Stimulated activated naive CD8-positive, alpha-beta T cell treated with anti-CD3 and anti-CD28 coated beads, Interleukin-15, Interleukin-2, amounts not matched to agents 100 ng/mL and 50 ng/mL, for 24 hours (primary cell): ENCODE measurements at regions not wholly inside any gene's neighbourhood (a gene's known extent, or its start where the extent isn't known, plus 50 kb on each side); places are given as distances from the start of the nearest gene placed in this dataset.

Experiments used
- H3K27ac Mint-ChIP-seq: one replicate; pipeline ENCODE4 v1.8.0; 2021; ENCODE audit warnings: mild to moderate bottlenecking, mixed read lengths
- H3K27me3 Mint-ChIP-seq: one replicate; pipeline ENCODE4 v1.8.0; 2021; ENCODE audit warnings: mixed read lengths
- H3K36me3 Mint-ChIP-seq: one replicate; pipeline ENCODE4 v1.8.0; 2021; ENCODE audit warnings: low read depth, mixed read lengths
- H3K4me1 Mint-ChIP-seq: one replicate; pipeline ENCODE4 v1.8.0; 2021; ENCODE audit warnings: low read depth, mixed read lengths
- H3K4me3 Mint-ChIP-seq: one replicate; pipeline ENCODE4 v1.8.0; 2021; ENCODE audit warnings: mild to moderate bottlenecking, mixed read lengths
- H3K9me3 Mint-ChIP-seq: one replicate; pipeline ENCODE4 v1.8.0; 2021; ENCODE audit warnings: mixed read lengths

DNA sequence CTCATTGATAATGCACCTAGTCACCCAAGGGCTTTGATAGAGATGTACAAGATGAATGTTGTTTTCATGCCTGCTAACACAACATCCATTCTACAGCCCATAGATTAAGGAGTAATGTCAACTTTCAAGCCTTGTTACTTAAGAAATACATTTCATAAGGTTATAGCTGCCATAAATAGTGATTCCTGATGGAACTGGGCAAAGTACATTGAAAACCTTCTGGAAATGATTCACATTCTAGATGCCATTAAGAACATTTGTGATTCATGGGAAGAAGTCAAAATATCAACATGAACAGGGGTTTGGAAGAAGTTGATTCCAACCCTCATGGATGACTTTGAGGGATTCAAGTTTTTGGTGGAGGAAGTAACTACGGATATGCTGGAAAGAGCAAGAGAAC is 135.2 kb downstream of the TLE3 start:
- Mint-ChIP-seq H3K4me3 (no peak overlapping the region), H3K4me1 (peaks cover 6% of the 10 kb centered on the region), H3K27ac (no peak overlapping the region), H3K36me3 (no peaks in the 10 kb centered on the region), H3K27me3 (peaks cover 16% of the 10 kb centered on the region), H3K9me3 (no peaks in the 10 kb centered on the region)

DNA sequence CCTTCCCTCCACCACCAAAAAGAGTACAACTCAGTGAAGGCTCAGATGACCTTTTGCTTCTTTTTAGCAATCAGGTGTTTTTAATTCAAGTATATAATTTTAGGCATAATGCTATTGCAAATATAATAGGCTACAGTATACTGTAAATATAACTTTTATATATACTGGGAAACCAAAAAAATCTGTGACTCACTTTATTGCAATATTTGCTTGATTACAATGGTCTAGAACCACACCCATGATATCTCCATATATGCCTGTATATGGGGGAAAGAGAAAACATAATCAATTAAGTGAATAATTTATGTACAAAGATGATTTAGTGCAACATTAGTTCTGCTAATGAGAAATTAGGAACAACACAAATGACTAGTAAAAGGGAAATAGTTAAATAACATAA is 134.3 kb downstream of the TLE3 start:
- no peak overlapping the region for H3K4me3 Mint-ChIP-seq
- H3K36me3 Mint-ChIP-seq: no peaks in the 10 kb centered on the region
- H3K9me3 Mint-ChIP-seq: no peaks in the 10 kb centered on the region
- peaks cover under 1% of the 10 kb centered on the region for H3K4me1 Mint-ChIP-seq
- peaks cover 19% of the 10 kb centered on the region for H3K27me3 Mint-ChIP-seq
- H3K27ac Mint-ChIP-seq: no peak overlapping the region

DNA sequence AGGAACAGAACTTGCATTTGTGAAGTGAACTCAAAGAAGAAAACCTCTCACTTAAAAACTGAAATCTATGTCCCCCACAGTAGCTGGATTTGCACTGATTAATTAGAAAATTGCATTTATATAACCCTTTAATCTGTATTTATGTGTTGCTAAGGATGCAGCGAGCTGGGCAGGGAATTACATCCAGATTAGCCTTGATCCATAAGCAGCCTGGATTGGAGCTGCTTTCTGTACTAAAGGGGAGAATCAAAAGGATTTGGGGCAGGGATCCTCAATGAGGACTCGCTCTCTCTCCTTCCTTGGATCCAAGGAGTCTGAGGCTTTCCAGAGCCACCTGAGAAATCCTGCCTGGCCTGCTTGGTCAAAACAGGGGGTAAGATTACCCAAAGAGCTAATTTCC is 125.9 kb downstream of the TLE3 start:
- H3K36me3 Mint-ChIP-seq: no peaks in the 10 kb centered on the region
- H3K9me3 Mint-ChIP-seq: no peaks in the 10 kb centered on the region

DNA sequence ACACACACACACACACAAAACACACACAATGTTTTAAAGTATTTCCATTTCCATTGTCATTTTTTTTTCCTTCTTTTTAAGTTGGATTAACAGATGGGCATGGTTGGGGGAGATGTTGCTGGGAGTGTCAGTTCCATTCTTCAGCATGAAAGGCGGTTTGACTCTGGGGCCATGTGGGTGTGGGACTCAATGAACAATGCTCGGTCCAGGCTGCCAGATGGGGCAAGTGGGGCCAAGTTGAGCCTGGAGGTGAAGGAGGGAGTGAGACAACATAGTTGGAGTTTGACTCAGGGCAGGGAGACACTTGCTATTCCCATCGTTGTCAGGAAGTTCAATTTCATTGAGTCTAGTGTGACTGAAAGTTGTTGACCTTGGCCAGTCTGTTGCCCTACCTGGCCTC is 125.3 kb downstream of the TLE3 start:
- H3K36me3 Mint-ChIP-seq: no peaks in the 10 kb centered on the region

More for the DNA sequence above, 125.9 kb downstream of the TLE3 start:
- Mint-ChIP-seq H3K4me1 (no peaks in the 10 kb centered on the region), H3K27me3 (peaks cover 45% of the 10 kb centered on the region), H3K27ac (no peak overlapping the region), H3K4me3 (no peak overlapping the region)

DNA sequence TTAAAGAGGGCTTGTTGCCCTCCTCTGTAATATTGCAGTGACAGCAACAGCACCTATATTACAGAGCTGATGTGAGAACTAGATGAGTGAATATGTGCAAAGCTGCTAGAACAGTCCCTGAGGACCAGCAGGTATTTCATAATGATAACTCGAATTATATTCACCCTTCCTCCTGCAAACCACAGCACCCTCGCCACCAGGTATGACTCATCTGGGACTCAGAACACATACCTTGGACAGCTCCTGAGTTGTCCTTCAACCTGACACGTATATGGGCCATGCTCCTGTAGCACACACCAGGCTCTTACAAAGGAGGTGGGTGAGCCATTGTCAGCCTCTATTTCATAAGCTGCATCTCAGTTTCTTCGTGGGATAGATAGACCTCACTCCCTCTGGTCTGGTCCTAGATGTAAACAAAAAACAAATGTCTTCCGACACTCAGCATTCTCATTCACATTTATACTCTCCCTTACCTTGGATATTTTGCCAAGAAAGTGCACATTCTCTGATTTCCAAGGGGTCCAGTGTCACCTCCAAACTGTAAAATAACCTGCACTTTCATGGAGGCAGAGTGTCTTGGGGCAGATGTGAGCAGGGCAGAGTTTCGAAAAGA is 124.5 kb downstream of the TLE3 start:
- Mint-ChIP-seq H3K4me1 (no peaks in the 10 kb centered on the region), H3K9me3 (no peaks in the 10 kb centered on the region), H3K4me3 (no peak overlapping the region), H3K27me3 (peaks cover 54% of the 10 kb centered on the region), H3K36me3 (no peaks in the 10 kb centered on the region), H3K27ac (no peak overlapping the region)

More for the DNA sequence above, 125.3 kb downstream of the TLE3 start:
- Mint-ChIP-seq H3K4me1 (no peaks in the 10 kb centered on the region), H3K27ac (no peak overlapping the region), H3K9me3 (no peaks in the 10 kb centered on the region), H3K27me3 (peaks cover 50% of the 10 kb centered on the region), H3K4me3 (no peak overlapping the region)

DNA sequence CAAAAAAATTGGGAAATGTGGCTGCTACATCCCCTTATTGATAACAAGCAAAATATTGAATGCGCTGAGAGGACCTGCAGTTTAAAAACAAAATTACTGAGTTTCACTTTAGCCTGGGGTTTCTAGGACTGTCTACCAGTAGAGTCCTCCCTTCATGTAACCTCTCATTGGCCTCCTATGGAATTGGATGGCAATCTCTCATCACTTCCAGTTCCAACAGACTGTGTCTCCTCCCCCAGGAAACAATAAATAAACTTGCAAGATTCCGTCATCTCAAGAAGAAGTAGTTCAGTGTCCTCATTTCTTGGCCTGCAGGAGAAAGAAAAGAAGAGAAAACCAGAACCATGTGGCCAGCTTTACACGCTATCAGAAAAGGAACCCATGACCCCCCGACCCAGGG is 123.8 kb downstream of the TLE3 start:
- Mint-ChIP-seq H3K9me3 (no peaks in the 10 kb centered on the region), H3K36me3 (no peaks in the 10 kb centered on the region), H3K27me3 (peaks cover 51% of the 10 kb centered on the region), H3K4me1 (no peaks in the 10 kb centered on the region), H3K4me3 (no peak overlapping the region), H3K27ac (no peak overlapping the region)

DNA sequence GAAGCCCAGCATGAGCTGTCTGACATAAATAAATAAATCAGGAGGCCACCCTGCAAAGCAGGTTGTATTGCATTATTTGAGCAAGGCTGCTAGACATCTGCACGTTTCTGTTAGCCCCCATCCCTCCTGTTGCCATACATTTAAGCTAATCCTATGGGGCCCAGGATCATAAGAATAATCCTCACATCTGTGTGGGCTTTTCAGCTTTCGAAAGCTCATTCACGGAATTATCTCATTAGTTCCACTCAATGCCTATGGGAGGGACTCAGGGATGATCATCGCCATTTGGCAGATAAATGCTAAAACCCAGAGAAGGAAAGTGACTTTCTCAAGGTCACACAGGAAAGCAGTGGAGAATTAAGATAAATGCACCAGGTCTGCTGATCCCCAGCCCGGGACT is 123.4 kb downstream of the TLE3 start:
- H3K27ac Mint-ChIP-seq: no peak overlapping the region
- peaks cover 52% of the 10 kb centered on the region for H3K27me3 Mint-ChIP-seq
- H3K4me3 Mint-ChIP-seq: no peak overlapping the region
- no peaks in the 10 kb centered on the region for H3K4me1 Mint-ChIP-seq
- no peaks in the 10 kb centered on the region for H3K9me3 Mint-ChIP-seq
- H3K36me3 Mint-ChIP-seq: no peaks in the 10 kb centered on the region

DNA sequence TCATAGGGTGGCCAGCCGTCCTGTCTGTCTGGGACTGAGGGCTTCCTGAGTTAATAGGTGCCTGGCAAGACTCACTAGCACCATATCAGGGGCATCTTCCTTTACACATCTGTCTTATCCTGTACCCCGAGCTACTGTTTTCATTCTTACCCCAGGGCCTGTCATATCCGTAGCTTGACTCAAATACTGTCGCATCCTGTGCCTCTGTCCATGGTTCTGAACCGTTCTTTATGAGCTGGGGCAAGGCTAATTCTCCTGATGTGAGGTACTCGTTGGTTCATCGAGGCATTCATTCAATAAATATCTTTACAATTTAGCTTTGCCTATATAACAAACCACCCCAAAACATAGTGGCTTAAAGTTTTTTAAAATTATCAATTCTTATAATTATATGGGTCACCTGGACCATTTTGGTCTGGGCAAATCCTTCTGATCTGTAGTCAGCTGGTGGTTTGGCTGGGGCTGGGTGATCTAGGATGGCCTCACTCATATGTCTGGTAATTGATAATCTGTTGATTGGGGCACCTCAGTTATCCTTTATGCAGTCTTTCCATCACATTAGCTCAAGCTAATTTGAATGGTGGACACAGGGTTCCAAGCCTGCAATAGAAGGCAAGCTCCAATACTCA is 121.2 kb downstream of the TLE3 start:
- no peaks in the 10 kb centered on the region for H3K9me3 Mint-ChIP-seq
- H3K27me3 Mint-ChIP-seq: peaks cover 61% of the 10 kb centered on the region
- no peak overlapping the region for H3K27ac Mint-ChIP-seq
- no peaks in the 10 kb centered on the region for H3K36me3 Mint-ChIP-seq
- no peaks in the 10 kb centered on the region for H3K4me1 Mint-ChIP-seq
- H3K4me3 Mint-ChIP-seq: no peak overlapping the region

DNA sequence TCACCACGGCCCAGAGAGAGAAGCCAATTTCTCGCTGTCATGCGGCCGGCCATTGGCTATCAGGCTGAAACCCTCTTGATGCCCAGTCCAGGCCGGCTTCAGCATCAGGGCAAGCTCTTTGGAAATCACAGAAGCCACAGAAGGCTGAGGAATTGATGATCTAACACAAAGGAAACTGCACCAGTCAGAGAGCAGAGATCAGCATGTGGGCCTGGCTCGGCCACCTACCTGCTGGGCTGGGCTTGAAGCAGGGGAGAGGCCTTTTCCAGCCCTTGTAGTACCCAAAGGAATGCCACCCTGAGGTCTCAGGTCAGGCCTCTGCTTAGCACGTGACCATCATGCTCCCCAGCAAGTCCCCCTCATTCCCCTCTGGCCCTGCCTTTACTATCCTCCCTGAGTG is 119.1 kb downstream of the TLE3 start:
- Mint-ChIP-seq H3K4me1 (no peaks in the 10 kb centered on the region), H3K27me3 (peaks cover 45% of the 10 kb centered on the region), H3K4me3 (no peak overlapping the region), H3K36me3 (no peaks in the 10 kb centered on the region), H3K27ac (no peak overlapping the region), H3K9me3 (no peaks in the 10 kb centered on the region)

DNA sequence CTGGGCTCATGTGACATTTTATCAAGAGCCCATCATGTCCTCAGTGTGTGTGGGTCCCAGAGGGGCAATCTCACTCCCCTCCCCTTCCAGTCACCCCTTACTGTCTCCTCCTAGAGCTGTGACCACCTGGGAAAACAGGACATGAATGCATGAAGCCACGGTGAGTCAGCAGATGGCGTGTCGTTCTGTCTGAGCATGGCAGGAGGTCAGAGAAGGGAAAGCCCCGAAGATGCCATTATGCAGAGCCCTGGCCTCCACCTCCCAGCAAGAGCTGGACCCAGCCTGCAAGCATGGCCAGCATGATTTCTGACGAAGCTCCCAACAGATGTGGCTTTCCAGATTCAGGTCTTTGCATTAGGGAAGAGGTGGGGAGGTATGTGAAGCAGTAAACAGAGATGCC is 118.5 kb downstream of the TLE3 start:
- H3K36me3 Mint-ChIP-seq: no peaks in the 10 kb centered on the region
- no peak overlapping the region for H3K27ac Mint-ChIP-seq
- no peaks in the 10 kb centered on the region for H3K4me1 Mint-ChIP-seq
- no peaks in the 10 kb centered on the region for H3K9me3 Mint-ChIP-seq
- H3K4me3 Mint-ChIP-seq: no peak overlapping the region
- H3K27me3 Mint-ChIP-seq: peaks cover 43% of the 10 kb centered on the region

DNA sequence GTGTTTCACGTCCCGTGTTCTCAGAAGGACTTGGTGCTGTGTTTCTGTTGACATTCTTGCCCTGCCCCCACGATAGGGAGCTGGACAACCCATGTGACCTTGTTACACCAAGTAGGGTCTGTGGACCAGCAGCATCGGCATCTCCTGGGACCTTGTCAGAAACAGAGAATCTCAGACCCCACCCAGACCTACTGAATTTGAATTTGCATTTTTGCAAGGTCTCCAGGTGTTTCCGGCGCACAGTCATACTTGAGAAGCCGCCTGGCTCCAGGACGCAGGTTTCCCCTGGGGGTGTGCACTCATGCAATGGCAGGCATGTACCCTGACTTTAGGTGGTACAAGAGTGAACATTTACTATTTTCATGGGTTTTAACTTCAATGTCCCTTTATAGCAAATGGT is 117.9 kb downstream of the TLE3 start:
- Mint-ChIP-seq H3K36me3 (no peaks in the 10 kb centered on the region), H3K9me3 (no peaks in the 10 kb centered on the region), H3K27ac (no peak overlapping the region), H3K27me3 (peaks cover 44% of the 10 kb centered on the region), H3K4me1 (no peaks in the 10 kb centered on the region), H3K4me3 (no peak overlapping the region)

DNA sequence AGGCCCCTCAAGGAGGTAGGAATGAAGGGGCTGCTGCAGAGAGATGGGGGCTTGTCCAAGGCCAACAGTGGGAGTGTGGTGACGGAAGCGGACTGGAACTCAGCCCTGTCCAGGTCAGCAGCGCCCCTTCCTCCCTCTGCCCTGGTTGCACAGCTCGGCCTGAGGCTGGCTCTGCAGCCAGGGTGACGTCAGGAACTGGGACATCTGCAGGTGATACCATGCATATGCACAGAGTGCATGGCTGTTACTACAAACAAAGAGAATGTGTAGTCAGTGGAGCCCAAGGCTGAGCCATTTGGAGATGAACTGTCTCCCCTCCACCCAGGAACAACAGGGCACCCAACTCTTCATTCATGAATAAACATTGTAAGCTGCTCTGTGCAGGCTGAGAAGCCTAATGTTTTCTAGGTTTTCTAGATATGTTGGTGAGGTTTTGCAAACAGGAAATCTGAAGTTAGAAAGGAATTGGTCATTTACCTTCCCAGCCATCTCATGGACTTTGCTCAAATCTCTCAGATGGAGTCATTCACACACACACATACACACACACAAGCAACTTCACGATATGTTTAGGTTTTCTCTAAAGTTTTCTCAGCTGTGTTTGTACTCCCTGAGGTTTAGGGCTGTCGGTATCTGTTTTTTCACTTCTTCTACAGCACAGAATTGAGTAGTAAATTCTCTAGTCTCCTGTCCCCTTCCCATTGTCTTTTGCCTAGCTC is 117.2 kb downstream of the TLE3 start:
- Mint-ChIP-seq H3K36me3 (no peaks in the 10 kb centered on the region), H3K27me3 (peaks cover 42% of the 10 kb centered on the region), H3K27ac (no peak overlapping the region), H3K4me1 (no peaks in the 10 kb centered on the region), H3K9me3 (no peaks in the 10 kb centered on the region), H3K4me3 (no peak overlapping the region)

DNA sequence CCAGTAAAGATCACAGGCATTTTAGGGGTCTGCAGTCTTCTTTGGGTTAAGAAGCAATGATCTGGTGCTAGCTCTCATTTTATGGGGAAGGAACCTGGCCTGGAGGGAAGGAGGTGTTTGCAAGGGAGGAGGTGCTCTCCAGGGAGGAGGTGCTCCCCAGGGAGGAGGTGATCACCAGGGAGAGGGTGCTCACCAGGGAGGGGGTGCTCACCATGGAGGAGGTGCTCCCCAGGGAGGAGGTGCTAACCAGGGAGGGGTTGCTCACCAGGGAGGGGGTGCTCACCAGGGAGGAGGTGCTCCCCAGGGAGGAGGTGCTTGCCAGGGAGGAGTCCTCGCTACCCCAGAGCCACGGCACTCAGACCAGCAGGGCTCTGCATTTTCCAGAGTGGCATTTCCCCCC is 115.7 kb downstream of the TLE3 start:
- Mint-ChIP-seq H3K27me3 (peaks cover 46% of the 10 kb centered on the region), H3K4me1 (no peaks in the 10 kb centered on the region)

DNA sequence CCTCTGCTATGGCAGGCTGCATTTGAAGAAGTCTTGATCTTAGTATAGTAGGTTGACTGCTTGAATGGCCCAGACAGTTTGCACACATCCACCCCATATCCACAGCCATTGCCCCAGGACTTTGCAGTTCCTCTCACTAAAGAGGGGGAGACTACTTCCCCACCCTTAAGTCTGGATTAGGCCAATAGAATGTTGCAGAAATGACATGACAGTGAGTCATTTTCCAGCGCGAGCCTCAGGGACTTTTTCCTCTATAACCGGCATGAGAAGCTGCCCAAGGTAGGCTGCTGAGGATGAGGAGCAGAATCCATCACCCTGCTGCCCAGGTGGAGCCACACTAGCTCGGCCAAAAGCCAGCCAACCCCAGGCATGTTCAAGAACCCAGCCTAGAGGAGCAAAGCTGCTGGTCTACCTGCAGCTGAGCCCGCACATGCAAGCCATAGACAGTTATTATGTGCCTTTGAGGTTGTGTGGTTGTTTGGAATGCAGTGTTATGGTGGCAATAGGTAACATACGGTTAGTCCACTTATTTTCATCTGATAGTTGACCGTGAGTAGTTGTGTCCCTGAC is 113.9 kb downstream of the TLE3 start:
- Mint-ChIP-seq H3K4me3 (no peak overlapping the region), H3K9me3 (no peaks in the 10 kb centered on the region), H3K4me1 (no peaks in the 10 kb centered on the region), H3K36me3 (no peaks in the 10 kb centered on the region), H3K27me3 (peaks cover 41% of the 10 kb centered on the region), H3K27ac (no peak overlapping the region)

More for the DNA sequence above, 115.7 kb downstream of the TLE3 start:
- H3K4me3 Mint-ChIP-seq: no peak overlapping the region
- H3K27ac Mint-ChIP-seq: no peak overlapping the region
- H3K36me3 Mint-ChIP-seq: no peaks in the 10 kb centered on the region
- no peaks in the 10 kb centered on the region for H3K9me3 Mint-ChIP-seq
